IMR-90 (cell line): ENCODE measurements at regions not wholly inside any gene's neighbourhood (a gene's known extent, or its start where the extent isn't known, plus 50 kb on each side); places are given as distances from the start of the nearest gene placed in this dataset.

Experiments
- ATAC-seq: fragments of 200-7000 bp; cut with Tn5 transposase; 2 replicates; pipeline ENCODE4 v1.9.1; 2020; ENCODE audit warnings: low read depth, mild to moderate bottlenecking, moderate library complexity
- BruUV-seq: library from RNA; stranded (reverse); fragments of 400-500 nt; replicated peaks from 2 replicates; lab custom pipeline; 2021; lab: Mats Ljungman, UMichigan
- CTCF ChIA-PET: fragments of 300-600 bp; formaldehyde crosslinking; extraction: SDS; loops from one replicate; lab custom pipeline; 2021; ENCODE audit warnings: antibody characterized with exemption; lab: Yijun Ruan, JAX
- POLR2A ChIA-PET: fragments of 300-600 bp; sonication (Branson Sonifier 250); formaldehyde crosslinking; loops from one replicate; lab custom pipeline; 2022; ENCODE audit warnings: antibody characterized with exemption; ENCODE audit not compliant: unreplicated experiment; lab: Charles Lee
- DNase-seq: peaks from one replicate; pipeline ENCODE4 v3.0.0; 2013
- H2AFZ ChIP-seq: replicated peaks from 2 replicates; pipeline ENCODE3; 2013; ENCODE audit warnings: low read length, mild to moderate bottlenecking; ENCODE audit not compliant: poor library complexity
- H2AK5ac ChIP-seq: 2 replicates; pipeline ENCODE4 v1.6.1; 2013; ENCODE audit warnings: low read depth, low read length, inconsistent platforms
- H2AK9ac ChIP-seq: replicated peaks from 2 replicates; pipeline ENCODE3; 2013; ENCODE audit warnings: mild to moderate bottlenecking, low read depth, low read length, moderate library complexity; ENCODE audit not compliant: poor library complexity
- H2BK120ac ChIP-seq: 2 replicates; pipeline ENCODE4 v1.6.1; 2013; ENCODE audit warnings: low read depth, low read length, inconsistent platforms
- H2BK15ac ChIP-seq: 3 replicates; pipeline ENCODE4 v1.6.1; 2013; ENCODE audit warnings: low read depth, low read length, inconsistent platforms
- H2BK20ac ChIP-seq: 2 replicates; pipeline ENCODE4 v1.6.1; 2013; ENCODE audit warnings: low read depth, mild to moderate bottlenecking, inconsistent platforms, low read length, moderate library complexity
- H2BK5ac ChIP-seq: 2 replicates; pipeline ENCODE4 v1.6.1; 2013; ENCODE audit warnings: mild to moderate bottlenecking, low read depth, low read length, inconsistent platforms; ENCODE audit not compliant: poor library complexity, severe bottlenecking
- H3K14ac ChIP-seq: replicated peaks from 2 replicates; pipeline ENCODE4 v1.6.1; 2013; ENCODE audit warnings: low read depth, low read length, inconsistent platforms
- H3K18ac ChIP-seq: 2 replicates; pipeline ENCODE4 v1.6.1; 2013; ENCODE audit warnings: low read depth, low read length, control low read depth
- H3K23ac ChIP-seq: 2 replicates; pipeline ENCODE4 v1.6.1; 2013; ENCODE audit warnings: low read depth, low read length, inconsistent platforms
- H3K27ac ChIP-seq: 2 replicates; pipeline ENCODE4 v1.5.1; 2013; ENCODE audit warnings: mild to moderate bottlenecking, control low read depth, low read length; ENCODE audit not compliant: insufficient read depth
- H3K27me3 ChIP-seq: 2 replicates; pipeline ENCODE4 v1.6.1; 2013; ENCODE audit warnings: low read length; ENCODE audit not compliant: control insufficient read depth, insufficient read depth
- H3K36me3 ChIP-seq: 2 replicates; pipeline ENCODE4 v1.6.1; 2013; ENCODE audit warnings: low read length, mixed read lengths; ENCODE audit not compliant: control insufficient read depth, insufficient read depth
- H3K4ac ChIP-seq: 2 replicates; pipeline ENCODE4 v1.6.1; 2013; ENCODE audit warnings: low read depth, low read length, inconsistent platforms
- H3K4me1 ChIP-seq: 2 replicates; pipeline ENCODE4 v1.6.1; 2013; ENCODE audit warnings: low read length, mixed read lengths; ENCODE audit not compliant: control insufficient read depth, insufficient read depth
- H3K4me2 ChIP-seq: 2 replicates; pipeline ENCODE4 v1.6.1; 2013; ENCODE audit warnings: low read depth, mild to moderate bottlenecking, control low read depth, low read length, moderate library complexity
- H3K4me3 ChIP-seq: 2 replicates; pipeline ENCODE4 v1.5.1; 2013; ENCODE audit warnings: low read depth, mild to moderate bottlenecking, control low read depth, low read length, moderate library complexity; ENCODE audit not compliant: insufficient read depth
- H3K56ac ChIP-seq: 2 replicates; pipeline ENCODE4 v1.6.1; 2013; ENCODE audit warnings: low read length, inconsistent platforms; ENCODE audit not compliant: insufficient read depth; ENCODE audit errors: extremely low read depth
- H3K79me1 ChIP-seq, 2 experiments: 2 replicates each; pipeline ENCODE4 v1.6.1; 2013; ENCODE audit warnings: low read length in 2 of 2, inconsistent platforms in 1 of 2, low read depth in 1 of 2
- H3K9ac ChIP-seq: 2 replicates; pipeline ENCODE4 v1.6.1; 2013; ENCODE audit warnings: low read depth, low read length, control low read depth
- H3K9me1 ChIP-seq: 2 replicates; pipeline ENCODE4 v1.6.1; 2013; ENCODE audit warnings: low read length, inconsistent platforms; ENCODE audit not compliant: insufficient read depth
- H3K9me3 ChIP-seq: 2 replicates; pipeline ENCODE4 v1.6.1; 2013; ENCODE audit warnings: low read length; ENCODE audit not compliant: control insufficient read depth, insufficient read depth
- H4K20me1 ChIP-seq: 2 replicates; pipeline ENCODE4 v1.6.1; 2013; ENCODE audit warnings: low read length, inconsistent platforms; ENCODE audit not compliant: insufficient read depth
- H4K5ac ChIP-seq: 2 replicates; pipeline ENCODE4 v1.6.1; 2013; ENCODE audit warnings: mild to moderate bottlenecking, low read depth, low read length, control low read depth
- H4K8ac ChIP-seq, 2 experiments: 2 replicates each; pipeline ENCODE4 v1.6.1; 2013; ENCODE audit warnings: low read depth in 2 of 2, low read length in 2 of 2, control low read depth in 1 of 2, inconsistent platforms in 1 of 2
- H4K91ac ChIP-seq: 2 replicates; pipeline ENCODE4 v1.6.1; 2013; ENCODE audit warnings: low read depth, low read length, inconsistent platforms; ENCODE audit not compliant: insufficient read depth
- BHLHE40 ChIP-seq: fragments of 150-350 bp; IDR thresholded peaks from 2 replicates; pipeline ENCODE4 v1.6.1; 2016; ENCODE audit warnings: mild to moderate bottlenecking, low read depth, low read length
- CEBPB ChIP-seq: IDR thresholded peaks from 2 replicates; pipeline ENCODE4 v1.6.1; 2012; ENCODE audit warnings: low read depth, low read length, improper control_type of control experiment
- CHD1 ChIP-seq: IDR thresholded peaks from 2 replicates; pipeline ENCODE4 v1.6.1; 2012; ENCODE audit warnings: low read depth, low read length, improper control_type of control experiment
- FOS ChIP-seq: fragments of 150-350 bp; IDR thresholded peaks from 2 replicates; pipeline ENCODE4 v1.6.1; 2016; ENCODE audit warnings: low read depth, low read length
- MAFK ChIP-seq: IDR thresholded peaks from 2 replicates; pipeline ENCODE4 v1.6.1; 2012; ENCODE audit warnings: low read depth, low read length, improper control_type of control experiment
- MAZ ChIP-seq: IDR thresholded peaks from 2 replicates; pipeline ENCODE4 v1.6.1; 2012; ENCODE audit warnings: low read depth, mild to moderate bottlenecking, low read length, improper control_type of control experiment, moderate library complexity, borderline replicate concordance
- MXI1 ChIP-seq: IDR thresholded peaks from 2 replicates; pipeline ENCODE4 v1.6.1; 2012; ENCODE audit warnings: low read depth, mild to moderate bottlenecking, low read length, moderate library complexity, borderline replicate concordance
- NFE2L2 ChIP-seq: fragments of 150-350 bp; IDR thresholded peaks from 2 replicates; pipeline ENCODE4 v1.6.1; 2016; ENCODE audit warnings: low read depth, mild to moderate bottlenecking, low read length
- POLR2A ChIP-seq: IDR thresholded peaks from 2 replicates; pipeline ENCODE4 v1.6.1; 2012; ENCODE audit warnings: mild to moderate bottlenecking, low read depth, low read length
- RAD21 ChIP-seq: IDR thresholded peaks from 2 replicates; pipeline ENCODE4 v1.6.1; 2012; ENCODE audit warnings: low read length, improper control_type of control experiment
- RCOR1 ChIP-seq: IDR thresholded peaks from 2 replicates; pipeline ENCODE4 v1.6.1; 2012; ENCODE audit warnings: mild to moderate bottlenecking, low read length, improper control_type of control experiment; ENCODE audit not compliant: insufficient replicate concordance
- RFX5 ChIP-seq: IDR thresholded peaks from 2 replicates; pipeline ENCODE4 v1.8.0; 2012; ENCODE audit warnings: low read depth, mild to moderate bottlenecking, low read length, moderate library complexity
- SMC3 ChIP-seq: fragments of 150-350 bp; IDR thresholded peaks from 2 replicates; pipeline ENCODE4 v1.6.1; 2016; ENCODE audit warnings: low read depth, mild to moderate bottlenecking, antibody characterized with exemption, low read length, moderate library complexity
- WGBS, 2 experiments: methylation state at CpG; one replicate each; pipeline versions ENCODE4 v1.1.5 to v1.1.7; 2013; ENCODE audit warnings: missing lambda C conversion rate in 2 of 2; ENCODE audit not compliant: insufficient read length in 1 of 2; ENCODE audit errors: extremely low coverage in 2 of 2; 5-methylcytosine and 5-hydroxymethylcytosine counted together
- dilution Hi-C: fragments of 300-500 bp; cut with HindIII; formaldehyde crosslinking; loops from one replicate; pipeline ENCODE4 v1.14.3; 2018; ENCODE audit warnings: low sequenced_read_pairs; ENCODE audit not compliant: unreplicated experiment
- in situ Hi-C: fragments of 300-500 bp; cut with MboI; formaldehyde crosslinking; loops from 3 replicates; pipeline ENCODE4 v1.14.3; 2019; ENCODE audit warnings: low sequenced_read_pairs, inconsistent platforms, mixed read lengths
- intact Hi-C: fragments of 100-400 bp; cut with micrococcal nuclease; formaldehyde crosslinking; loops from 2 replicates; pipeline ENCODE4 v1.10.0; 2022
- TF ChIP-seq, protein P1 (sequence below): fragments of 150-350 bp; IDR thresholded peaks from 2 replicates; pipeline ENCODE4 v1.6.1; 2017; ENCODE audit warnings: mild to moderate bottlenecking, antibody characterized with exemption, low read length, low read depth
- TF ChIP-seq, protein P2 (sequence below): conservative IDR thresholded peaks from 2 replicates; pipeline ENCODE4 v1.5.1; 2012; ENCODE audit warnings: mild to moderate bottlenecking, low read depth, low read length, improper control_type of control experiment
- TF ChIP-seq, protein P3 (sequence below): fragments of 150-350 bp; IDR thresholded peaks from 2 replicates; pipeline ENCODE4 v1.6.1; 2016; ENCODE audit warnings: low read depth, mild to moderate bottlenecking, low read length, moderate library complexity, borderline replicate concordance

DNA sequence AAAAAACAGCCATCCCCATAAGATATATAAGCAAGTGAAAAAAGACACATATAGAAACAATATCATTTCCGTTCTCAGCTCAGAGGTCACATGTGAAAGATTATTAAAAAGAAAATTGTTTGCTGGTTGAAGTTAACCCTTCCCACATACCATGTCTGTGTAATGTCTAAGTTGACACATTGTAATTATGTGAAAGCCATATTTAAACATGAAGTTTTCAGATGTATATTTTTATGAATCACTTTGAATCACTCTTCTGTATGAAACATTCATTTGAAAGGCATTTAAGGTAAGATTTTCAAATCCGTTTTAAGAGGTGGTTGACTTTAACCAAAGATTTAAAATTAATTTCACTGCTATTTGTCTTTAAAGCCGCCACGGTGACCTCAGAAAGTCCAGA, 441.9 kb downstream of the RND3 start:
- ATAC-seq (no peak), DNase-seq (peak; percentile 3)
- no peak overlapping the region for H2BK5ac ChIP-seq
- no peak overlapping the region for H3K4me3 ChIP-seq
- POLR2A ChIA-PET: no interaction called here
- TF ChIP-seq BHLHE40 (no peak), RAD21 (no peak), RCOR1 (no peak), MXI1 (no peak), RFX5 (no peak), CEBPB (no peak), NFE2L2 (no peak), CHD1 (no peak), MAZ (no peak), SMC3 (no peak), FOS (no peak), POLR2A (no peak), MAFK (no peak)
- TF ChIP-seq, protein P1, sequence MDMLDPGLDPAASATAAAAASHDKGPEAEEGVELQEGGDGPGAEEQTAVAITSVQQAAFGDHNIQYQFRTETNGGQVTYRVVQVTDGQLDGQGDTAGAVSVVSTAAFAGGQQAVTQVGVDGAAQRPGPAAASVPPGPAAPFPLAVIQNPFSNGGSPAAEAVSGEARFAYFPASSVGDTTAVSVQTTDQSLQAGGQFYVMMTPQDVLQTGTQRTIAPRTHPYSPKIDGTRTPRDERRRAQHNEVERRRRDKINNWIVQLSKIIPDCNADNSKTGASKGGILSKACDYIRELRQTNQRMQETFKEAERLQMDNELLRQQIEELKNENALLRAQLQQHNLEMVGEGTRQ: no peak
- TF ChIP-seq, protein P2, sequence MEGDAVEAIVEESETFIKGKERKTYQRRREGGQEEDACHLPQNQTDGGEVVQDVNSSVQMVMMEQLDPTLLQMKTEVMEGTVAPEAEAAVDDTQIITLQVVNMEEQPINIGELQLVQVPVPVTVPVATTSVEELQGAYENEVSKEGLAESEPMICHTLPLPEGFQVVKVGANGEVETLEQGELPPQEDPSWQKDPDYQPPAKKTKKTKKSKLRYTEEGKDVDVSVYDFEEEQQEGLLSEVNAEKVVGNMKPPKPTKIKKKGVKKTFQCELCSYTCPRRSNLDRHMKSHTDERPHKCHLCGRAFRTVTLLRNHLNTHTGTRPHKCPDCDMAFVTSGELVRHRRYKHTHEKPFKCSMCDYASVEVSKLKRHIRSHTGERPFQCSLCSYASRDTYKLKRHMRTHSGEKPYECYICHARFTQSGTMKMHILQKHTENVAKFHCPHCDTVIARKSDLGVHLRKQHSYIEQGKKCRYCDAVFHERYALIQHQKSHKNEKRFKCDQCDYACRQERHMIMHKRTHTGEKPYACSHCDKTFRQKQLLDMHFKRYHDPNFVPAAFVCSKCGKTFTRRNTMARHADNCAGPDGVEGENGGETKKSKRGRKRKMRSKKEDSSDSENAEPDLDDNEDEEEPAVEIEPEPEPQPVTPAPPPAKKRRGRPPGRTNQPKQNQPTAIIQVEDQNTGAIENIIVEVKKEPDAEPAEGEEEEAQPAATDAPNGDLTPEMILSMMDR: no peak
- TF ChIP-seq, protein P3, sequence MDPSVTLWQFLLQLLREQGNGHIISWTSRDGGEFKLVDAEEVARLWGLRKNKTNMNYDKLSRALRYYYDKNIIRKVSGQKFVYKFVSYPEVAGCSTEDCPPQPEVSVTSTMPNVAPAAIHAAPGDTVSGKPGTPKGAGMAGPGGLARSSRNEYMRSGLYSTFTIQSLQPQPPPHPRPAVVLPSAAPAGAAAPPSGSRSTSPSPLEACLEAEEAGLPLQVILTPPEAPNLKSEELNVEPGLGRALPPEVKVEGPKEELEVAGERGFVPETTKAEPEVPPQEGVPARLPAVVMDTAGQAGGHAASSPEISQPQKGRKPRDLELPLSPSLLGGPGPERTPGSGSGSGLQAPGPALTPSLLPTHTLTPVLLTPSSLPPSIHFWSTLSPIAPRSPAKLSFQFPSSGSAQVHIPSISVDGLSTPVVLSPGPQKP: no peak
- no peaks in the 10 kb centered on the region for H3K9me3 ChIP-seq
- no peaks in the 10 kb centered on the region for H3K27me3 ChIP-seq
- no peak overlapping the region for H2BK20ac ChIP-seq
- no peak overlapping the region for H2AFZ ChIP-seq
- no peak overlapping the region for H2AK9ac ChIP-seq
- intact Hi-C loops (loop anchor here (10.0 kb wide), 1 partner anchor 419 kb away; no protein-coding TSS in a partner anchor), dilution Hi-C loops (no loop called here), in situ Hi-C loops (no loop called here)
- no peak overlapping the region for H3K4ac ChIP-seq
- CTCF ChIA-PET: no interaction called here
- H3K23ac ChIP-seq: no peak overlapping the region
- no peak overlapping the region for H3K27ac ChIP-seq
- H4K5ac ChIP-seq: no peak overlapping the region
- H3K9me1 ChIP-seq: peaks cover 3% of the 10 kb centered on the region; the same call in 1 of the 2 replicates
- H3K4me1 ChIP-seq: peaks cover 6% of the 10 kb centered on the region; the same call in 1 of the 2 replicates
- no peak overlapping the region for H4K8ac ChIP-seq
- no peak overlapping the region for H3K56ac ChIP-seq
- 0 out of 2 replicates have a peak overlapping the region, but pooled peaks have one; percentile 84 for H2BK120ac ChIP-seq
- H3K14ac ChIP-seq: no peak overlapping the region
- H3K9ac ChIP-seq: no peak overlapping the region
- H3K4me2 ChIP-seq: no peak overlapping the region
- BruUV-seq: no TSS peak
- H3K18ac ChIP-seq: no peak overlapping the region; the same call in 1 of the 2 replicates
- H4K20me1 ChIP-seq: no peaks in the 10 kb centered on the region
- H4K91ac ChIP-seq: no peak overlapping the region
- no CpG with 5 or more reads among the region's 4 CpGs for WGBS, 2 experiments
- H2AK5ac ChIP-seq: no peak overlapping the region
- H3K36me3 ChIP-seq: no peaks in the 10 kb centered on the region
- no peaks in the 10 kb centered on the region for H3K79me1 ChIP-seq
- H2BK15ac ChIP-seq: no peak overlapping the region
